HEK293 (cell line): ENCODE measurements at regions not wholly inside any gene's neighbourhood (a gene's known extent, or its start where the extent isn't known, plus 50 kb on each side); places are given as distances from the start of the nearest gene placed in this dataset.

Experiments used
- CTCF ChIA-PET: fragments of 350-600 bp; formaldehyde crosslinking; extraction: SDS; loops from one replicate; lab custom pipeline; 2021; ENCODE audit warnings: antibody characterized with exemption; lab: Yijun Ruan, JAX
- POLR2A ChIA-PET: fragments of 300-600 bp; formaldehyde crosslinking; extraction: SDS; loops from one replicate; lab custom pipeline; 2020; ENCODE audit warnings: antibody characterized with exemption, inconsistent platforms; lab: Yijun Ruan, JAX
- H3K27ac ChIP-seq: fragments of 200-500 bp; sonication (Bioruptor generic); 2 replicates; pipeline ENCODE4 v1.5.1; 2014; ENCODE audit warnings: low read depth, low read length, control low read depth, inconsistent platforms; ENCODE audit errors: extremely low read depth
- H3K36me3 ChIP-seq, 2 experiments: fragments of 200-500 bp in 1 of 2; sonication (Bioruptor generic) in 1 of 2; 1 replicate in 1 of 2; 2 replicates in 1 of 2; pipeline ENCODE4 v1.5.1; 2014 to 2017; ENCODE audit warnings: inconsistent platforms in 2 of 2, low read length in 2 of 2; ENCODE audit not compliant: control insufficient read depth in 2 of 2, insufficient read depth in 1 of 2
- H3K4me1 ChIP-seq: fragments of 200-500 bp; sonication (Bioruptor generic); 2 replicates; pipeline ENCODE4 v1.5.1; 2014; ENCODE audit warnings: mild to moderate bottlenecking, low read length, inconsistent platforms; ENCODE audit not compliant: control insufficient read depth, insufficient read depth
- H3K4me3 ChIP-seq: 2 replicates; pipeline ENCODE4 v1.5.1; 2011; ENCODE audit warnings: low read depth, mild to moderate bottlenecking, control low read depth, low read length, moderate library complexity
- H3K9me3 ChIP-seq: fragments of 200-500 bp; sonication (Bioruptor generic); 2 replicates; pipeline ENCODE4 v1.5.1; 2014; ENCODE audit warnings: low read depth, low read length, inconsistent platforms; ENCODE audit not compliant: control insufficient read depth, insufficient read depth
- FEZF1 ChIP-seq: fragments of 450-650 bp; formaldehyde crosslinking; IDR thresholded peaks from 2 replicates; pipeline ENCODE4 v1.5.1; 2016; ENCODE audit warnings: missing biosample characterization, missing genetic modification characterization
- HOXD13 ChIP-seq: sonication (generic); formaldehyde crosslinking; IDR thresholded peaks from 2 replicates; pipeline ENCODE4 v1.8.0; 2022; ENCODE audit warnings: missing genetic modification reagents, borderline replicate concordance
- MZF1 ChIP-seq: fragments of 450-650 bp; formaldehyde crosslinking; IDR thresholded peaks from 2 replicates; pipeline ENCODE4 v1.5.1; 2017; ENCODE audit warnings: missing biosample characterization, missing genetic modification characterization, borderline replicate concordance
- REPIN1 ChIP-seq: fragments of 450-650 bp; formaldehyde crosslinking; IDR thresholded peaks from 2 replicates; pipeline ENCODE4 v1.5.1; 2017; ENCODE audit warnings: missing biosample characterization, missing genetic modification characterization, low read depth
- SP7 ChIP-seq: fragments of 450-650 bp; formaldehyde crosslinking; IDR thresholded peaks from 2 replicates; pipeline ENCODE4 v1.5.1; 2016; ENCODE audit warnings: missing biosample characterization, missing genetic modification characterization
- ZIC2 ChIP-seq: fragments of 450-650 bp; formaldehyde crosslinking; IDR thresholded peaks from 2 replicates; pipeline ENCODE4 v1.5.1; 2016; ENCODE audit warnings: missing biosample characterization, missing genetic modification characterization
- ZNF133 ChIP-seq: fragments of 450-650 bp; formaldehyde crosslinking; IDR thresholded peaks from 2 replicates; pipeline ENCODE4 v1.5.1; 2016; ENCODE audit warnings: missing biosample characterization, missing genetic modification characterization
- ZNF138 ChIP-seq: fragments of 450-650 bp; formaldehyde crosslinking; IDR thresholded peaks from 2 replicates; pipeline ENCODE4 v1.5.1; 2016; ENCODE audit warnings: missing biosample characterization, missing genetic modification characterization, borderline replicate concordance
- ZNF174 ChIP-seq: fragments of 450-650 bp; formaldehyde crosslinking; IDR thresholded peaks from 2 replicates; pipeline ENCODE4 v1.5.0; 2017; ENCODE audit warnings: missing biosample characterization, mild to moderate bottlenecking, missing genetic modification characterization
- ZNF175 ChIP-seq: fragments of 450-650 bp; formaldehyde crosslinking; IDR thresholded peaks from 2 replicates; pipeline ENCODE4 v1.5.1; 2016; ENCODE audit warnings: missing biosample characterization, missing genetic modification characterization
- ZNF211 ChIP-seq: fragments of 450-650 bp; formaldehyde crosslinking; IDR thresholded peaks from 2 replicates; pipeline ENCODE4 v1.5.1; 2016; ENCODE audit warnings: low read depth, missing biosample characterization, missing genetic modification characterization
- ZNF24 ChIP-seq: fragments of 450-650 bp; formaldehyde crosslinking; IDR thresholded peaks from 2 replicates; pipeline ENCODE4 v1.5.1; 2016; ENCODE audit warnings: missing biosample characterization, missing genetic modification characterization
- ZNF292 ChIP-seq: fragments of 450-650 bp; formaldehyde crosslinking; IDR thresholded peaks from 2 replicates; pipeline ENCODE4 v1.5.1; 2016; ENCODE audit warnings: low read depth, missing biosample characterization, missing genetic modification characterization, borderline replicate concordance
- ZNF302 ChIP-seq: fragments of 450-650 bp; formaldehyde crosslinking; IDR thresholded peaks from 2 replicates; pipeline ENCODE4 v1.5.1; 2016; ENCODE audit warnings: missing biosample characterization, missing genetic modification characterization, low read depth
- ZNF341 ChIP-seq: fragments of 450-650 bp; formaldehyde crosslinking; IDR thresholded peaks from 2 replicates; pipeline ENCODE4; 2016; ENCODE audit warnings: low read depth, missing biosample characterization, missing genetic modification characterization
- ZNF391 ChIP-seq: fragments of 450-650 bp; formaldehyde crosslinking; IDR thresholded peaks from 2 replicates; pipeline ENCODE4 v1.5.1; 2016; ENCODE audit warnings: low read depth, missing biosample characterization, missing genetic modification characterization, borderline replicate concordance
- ZNF433 ChIP-seq: fragments of 450-650 bp; formaldehyde crosslinking; IDR thresholded peaks from 2 replicates; pipeline ENCODE4 v1.5.1; 2016; ENCODE audit warnings: missing biosample characterization, missing genetic modification characterization, low read depth
- ZNF488 ChIP-seq: fragments of 450-650 bp; formaldehyde crosslinking; IDR thresholded peaks from 2 replicates; pipeline ENCODE4 v1.5.1; 2016; ENCODE audit warnings: missing biosample characterization, missing genetic modification characterization
- ZNF529 ChIP-seq: fragments of 450-650 bp; formaldehyde crosslinking; IDR thresholded peaks from 2 replicates; pipeline ENCODE4 v1.5.1; 2017; ENCODE audit warnings: missing genetic modification characterization, missing biosample characterization; ENCODE audit not compliant: insufficient replicate concordance
- ZNF596 ChIP-seq: fragments of 450-650 bp; IDR thresholded peaks from 2 replicates; pipeline ENCODE4 v1.5.0; 2018; ENCODE audit warnings: missing biosample characterization, mild to moderate bottlenecking, missing genetic modification characterization, moderate library complexity
- ZNF621 ChIP-seq: fragments of 450-650 bp; formaldehyde crosslinking; IDR thresholded peaks from 2 replicates; pipeline ENCODE4 v1.5.1; 2017; ENCODE audit warnings: missing biosample characterization, missing genetic modification characterization
- ZNF747 ChIP-seq: fragments of 450-650 bp; formaldehyde crosslinking; IDR thresholded peaks from 2 replicates; pipeline ENCODE4 v1.5.1; 2016; ENCODE audit warnings: missing biosample characterization, missing genetic modification characterization
- TF ChIP-seq, protein P1 (sequence below): fragments of 450-650 bp; formaldehyde crosslinking; IDR thresholded peaks from 2 replicates; pipeline ENCODE4 v1.5.1; 2017; ENCODE audit warnings: missing biosample characterization, missing genetic modification characterization
- TF ChIP-seq, protein P2 (sequence below): fragments of 450-650 bp; formaldehyde crosslinking; IDR thresholded peaks from 2 replicates; pipeline ENCODE4 v1.5.1; 2016; ENCODE audit warnings: missing biosample characterization, missing genetic modification characterization
- TF ChIP-seq, protein P3 (sequence below): fragments of 450-650 bp; formaldehyde crosslinking; IDR thresholded peaks from 2 replicates; pipeline ENCODE4 v1.5.1; 2017; ENCODE audit warnings: missing biosample characterization, missing genetic modification characterization
- TF ChIP-seq, protein P4 (sequence below): fragments of 450-650 bp; formaldehyde crosslinking; conservative IDR thresholded peaks from 2 replicates; pipeline ENCODE4 v1.5.1; 2016; ENCODE audit warnings: low read depth, missing biosample characterization, missing genetic modification characterization

GRCh38 chr4:22991576-22991975, 298.8 kb downstream of the GBA3 start (continued):
- no peak for TF ChIP-seq ZNF133 (tag by site-specific recombination)

GRCh38 chr4:22988526-22988925, 295.8 kb downstream of the GBA3 start:
- H3K27ac ChIP-seq, result no peak overlapping the region
- CTCF ChIA-PET, result no interaction called here
- TF ChIP-seq ZNF529 (tag by site-specific recombination) (no peak), SP7 (tag by site-specific recombination) (no peak), ZNF433 (tag by site-specific recombination) (no peak), MZF1 (tag by site-specific recombination) (no peak), ZNF341 (tag by site-specific recombination) (no peak), ZNF133 (tag by site-specific recombination) (no peak), ZNF596 (tag by site-specific recombination) (no peak), HOXD13 (CRISPR knock-in tag) (no peak), ZNF391 (tag by site-specific recombination) (no peak), ZNF138 (tag by site-specific recombination) (no peak), REPIN1 (no peak), ZNF747 (tag by site-specific recombination) (no peak), ZNF211 (no peak)
- TF ChIP-seq, protein P1, sequence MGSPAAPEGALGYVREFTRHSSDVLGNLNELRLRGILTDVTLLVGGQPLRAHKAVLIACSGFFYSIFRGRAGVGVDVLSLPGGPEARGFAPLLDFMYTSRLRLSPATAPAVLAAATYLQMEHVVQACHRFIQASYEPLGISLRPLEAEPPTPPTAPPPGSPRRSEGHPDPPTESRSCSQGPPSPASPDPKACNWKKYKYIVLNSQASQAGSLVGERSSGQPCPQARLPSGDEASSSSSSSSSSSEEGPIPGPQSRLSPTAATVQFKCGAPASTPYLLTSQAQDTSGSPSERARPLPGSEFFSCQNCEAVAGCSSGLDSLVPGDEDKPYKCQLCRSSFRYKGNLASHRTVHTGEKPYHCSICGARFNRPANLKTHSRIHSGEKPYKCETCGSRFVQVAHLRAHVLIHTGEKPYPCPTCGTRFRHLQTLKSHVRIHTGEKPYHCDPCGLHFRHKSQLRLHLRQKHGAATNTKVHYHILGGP, result no peak
- TF ChIP-seq, protein P2, sequence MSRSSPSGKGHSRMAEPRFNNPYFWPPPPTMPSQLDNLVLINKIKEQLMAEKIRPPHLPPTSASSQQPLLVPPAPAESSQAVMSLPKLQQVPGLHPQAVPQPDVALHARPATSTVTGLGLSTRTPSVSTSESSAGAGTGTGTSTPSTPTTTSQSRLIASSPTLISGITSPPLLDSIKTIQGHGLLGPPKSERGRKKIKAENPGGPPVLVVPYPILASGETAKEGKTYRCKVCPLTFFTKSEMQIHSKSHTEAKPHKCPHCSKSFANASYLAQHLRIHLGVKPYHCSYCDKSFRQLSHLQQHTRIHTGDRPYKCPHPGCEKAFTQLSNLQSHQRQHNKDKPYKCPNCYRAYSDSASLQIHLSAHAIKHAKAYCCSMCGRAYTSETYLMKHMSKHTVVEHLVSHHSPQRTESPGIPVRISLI (tag by site-specific recombination), result no peak

DNA sequence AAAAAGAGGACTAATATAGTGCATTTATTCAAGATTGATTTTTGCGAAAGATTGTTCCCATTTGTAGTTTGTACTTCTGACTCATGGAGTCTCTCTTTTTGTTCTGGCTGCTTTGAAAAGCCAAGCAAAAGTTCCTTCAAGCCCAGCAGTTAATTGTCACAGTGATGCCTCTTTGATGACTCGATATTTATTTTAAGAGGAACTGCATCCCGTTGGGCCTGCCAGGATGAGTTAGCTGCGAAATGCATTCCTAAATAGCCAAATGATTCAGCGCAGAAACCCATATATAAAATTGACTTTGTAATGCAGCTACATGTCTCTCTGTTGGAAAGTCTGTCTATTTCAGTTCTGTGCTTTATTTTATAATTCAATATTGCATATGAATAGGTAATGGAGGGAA, 295.1 kb downstream of the GBA3 start:
- POLR2A ChIA-PET, result no interaction called here
- Histone ChIP-seq H3K9me3 (no peaks in the 10 kb centered on the region), H3K36me3 (no peaks in the 10 kb centered on the region), H3K4me1 (no peaks in the 10 kb centered on the region), H3K27ac (no peak overlapping the region), H3K4me3 (no peak overlapping the region)
- CTCF ChIA-PET, result no interaction called here
- TF ChIP-seq ZNF292 (no peak), ZNF488 (tag by site-specific recombination) (no peak), ZNF174 (tag by site-specific recombination) (no peak), FEZF1 (tag by site-specific recombination) (no peak), ZNF24 (tag by site-specific recombination) (no peak), ZNF621 (tag by site-specific recombination) (no peak), ZNF175 (tag by site-specific recombination) (no peak), ZIC2 (tag by site-specific recombination) (no peak), ZNF302 (tag by site-specific recombination) (no peak)
- TF ChIP-seq, protein P3, sequence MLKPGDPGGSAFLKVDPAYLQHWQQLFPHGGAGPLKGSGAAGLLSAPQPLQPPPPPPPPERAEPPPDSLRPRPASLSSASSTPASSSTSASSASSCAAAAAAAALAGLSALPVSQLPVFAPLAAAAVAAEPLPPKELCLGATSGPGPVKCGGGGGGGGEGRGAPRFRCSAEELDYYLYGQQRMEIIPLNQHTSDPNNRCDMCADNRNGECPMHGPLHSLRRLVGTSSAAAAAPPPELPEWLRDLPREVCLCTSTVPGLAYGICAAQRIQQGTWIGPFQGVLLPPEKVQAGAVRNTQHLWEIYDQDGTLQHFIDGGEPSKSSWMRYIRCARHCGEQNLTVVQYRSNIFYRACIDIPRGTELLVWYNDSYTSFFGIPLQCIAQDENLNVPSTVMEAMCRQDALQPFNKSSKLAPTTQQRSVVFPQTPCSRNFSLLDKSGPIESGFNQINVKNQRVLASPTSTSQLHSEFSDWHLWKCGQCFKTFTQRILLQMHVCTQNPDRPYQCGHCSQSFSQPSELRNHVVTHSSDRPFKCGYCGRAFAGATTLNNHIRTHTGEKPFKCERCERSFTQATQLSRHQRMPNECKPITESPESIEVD (tag by site-specific recombination), result no peak
- TF ChIP-seq, protein P4, sequence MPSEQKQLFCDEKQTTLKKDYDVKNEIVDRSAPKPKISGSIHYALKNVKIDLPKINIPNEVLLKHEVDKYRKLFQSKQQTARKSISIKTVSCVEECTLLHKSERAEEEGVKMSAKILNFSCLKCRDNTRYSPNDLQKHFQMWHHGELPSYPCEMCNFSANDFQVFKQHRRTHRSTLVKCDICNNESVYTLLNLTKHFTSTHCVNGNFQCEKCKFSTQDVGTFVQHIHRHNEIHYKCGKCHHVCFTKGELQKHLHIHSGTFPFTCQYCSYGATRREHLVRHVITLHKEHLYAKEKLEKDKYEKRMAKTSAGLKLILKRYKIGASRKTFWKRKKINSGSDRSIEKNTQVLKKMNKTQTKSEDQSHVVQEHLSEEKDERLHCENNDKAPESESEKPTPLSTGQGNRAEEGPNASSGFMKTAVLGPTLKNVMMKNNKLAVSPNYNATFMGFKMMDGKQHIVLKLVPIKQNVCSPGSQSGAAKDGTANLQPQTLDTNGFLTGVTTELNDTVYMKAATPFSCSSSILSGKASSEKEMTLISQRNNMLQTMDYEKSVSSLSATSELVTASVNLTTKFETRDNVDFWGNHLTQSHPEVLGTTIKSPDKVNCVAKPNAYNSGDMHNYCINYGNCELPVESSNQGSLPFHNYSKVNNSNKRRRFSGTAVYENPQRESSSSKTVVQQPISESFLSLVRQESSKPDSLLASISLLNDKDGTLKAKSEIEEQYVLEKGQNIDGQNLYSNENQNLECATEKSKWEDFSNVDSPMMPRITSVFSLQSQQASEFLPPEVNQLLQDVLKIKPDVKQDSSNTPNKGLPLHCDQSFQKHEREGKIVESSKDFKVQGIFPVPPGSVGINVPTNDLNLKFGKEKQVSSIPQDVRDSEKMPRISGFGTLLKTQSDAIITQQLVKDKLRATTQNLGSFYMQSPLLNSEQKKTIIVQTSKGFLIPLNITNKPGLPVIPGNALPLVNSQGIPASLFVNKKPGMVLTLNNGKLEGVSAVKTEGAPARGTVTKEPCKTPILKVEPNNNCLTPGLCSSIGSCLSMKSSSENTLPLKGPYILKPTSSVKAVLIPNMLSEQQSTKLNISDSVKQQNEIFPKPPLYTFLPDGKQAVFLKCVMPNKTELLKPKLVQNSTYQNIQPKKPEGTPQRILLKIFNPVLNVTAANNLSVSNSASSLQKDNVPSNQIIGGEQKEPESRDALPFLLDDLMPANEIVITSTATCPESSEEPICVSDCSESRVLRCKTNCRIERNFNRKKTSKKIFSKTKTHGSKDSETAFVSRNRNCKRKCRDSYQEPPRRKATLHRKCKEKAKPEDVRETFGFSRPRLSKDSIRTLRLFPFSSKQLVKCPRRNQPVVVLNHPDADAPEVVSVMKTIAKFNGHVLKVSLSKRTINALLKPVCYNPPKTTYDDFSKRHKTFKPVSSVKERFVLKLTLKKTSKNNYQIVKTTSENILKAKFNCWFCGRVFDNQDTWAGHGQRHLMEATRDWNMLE (tag by site-specific recombination), result no peak

More at GRCh38 chr4:22988526-22988925, 295.8 kb downstream of the GBA3 start:
- H3K9me3 ChIP-seq, result no peaks in the 10 kb centered on the region
- no peak overlapping the region for H3K4me3 ChIP-seq
- H3K4me1 ChIP-seq, result no peaks in the 10 kb centered on the region
- H3K36me3 ChIP-seq, result no peaks in the 10 kb centered on the region
- POLR2A ChIA-PET, result no interaction called here
